Cardiac fibroblast (primary cell): ENCODE measurements at regions not wholly inside any gene's neighbourhood (a gene's known extent, or its start where the extent isn't known, plus 50 kb on each side); places are given as distances from the start of the nearest gene placed in this dataset.

Source experiments
- DNase-seq, 2 donors: peaks; one replicate each; pipeline versions ENCODE4 v3.0.0 to v3.0.0-alpha.2; 2010; ENCODE audit warnings: low read depth in 2 of 2
- H3K4me3 ChIP-seq, 2 donors: replicated peaks in 1 of 2; 1 replicate in 1 of 2; 2 replicates in 1 of 2; pipeline ENCODE4 v1.5.1; 2011; ENCODE audit warnings: low read depth in 2 of 2, low read length in 2 of 2, mild to moderate bottlenecking in 2 of 2, moderate library complexity in 1 of 2
- TF ChIP-seq, protein P1 (sequence below): IDR thresholded peaks from one replicate; pipeline ENCODE4 v1.5.1; 2011; ENCODE audit warnings: low read depth, mild to moderate bottlenecking, low read length, inconsistent platforms

- H3K4me3 ChIP-seq, result no peak overlapping the region
- DNase-seq, result no peak
- TF ChIP-seq, protein P1, sequence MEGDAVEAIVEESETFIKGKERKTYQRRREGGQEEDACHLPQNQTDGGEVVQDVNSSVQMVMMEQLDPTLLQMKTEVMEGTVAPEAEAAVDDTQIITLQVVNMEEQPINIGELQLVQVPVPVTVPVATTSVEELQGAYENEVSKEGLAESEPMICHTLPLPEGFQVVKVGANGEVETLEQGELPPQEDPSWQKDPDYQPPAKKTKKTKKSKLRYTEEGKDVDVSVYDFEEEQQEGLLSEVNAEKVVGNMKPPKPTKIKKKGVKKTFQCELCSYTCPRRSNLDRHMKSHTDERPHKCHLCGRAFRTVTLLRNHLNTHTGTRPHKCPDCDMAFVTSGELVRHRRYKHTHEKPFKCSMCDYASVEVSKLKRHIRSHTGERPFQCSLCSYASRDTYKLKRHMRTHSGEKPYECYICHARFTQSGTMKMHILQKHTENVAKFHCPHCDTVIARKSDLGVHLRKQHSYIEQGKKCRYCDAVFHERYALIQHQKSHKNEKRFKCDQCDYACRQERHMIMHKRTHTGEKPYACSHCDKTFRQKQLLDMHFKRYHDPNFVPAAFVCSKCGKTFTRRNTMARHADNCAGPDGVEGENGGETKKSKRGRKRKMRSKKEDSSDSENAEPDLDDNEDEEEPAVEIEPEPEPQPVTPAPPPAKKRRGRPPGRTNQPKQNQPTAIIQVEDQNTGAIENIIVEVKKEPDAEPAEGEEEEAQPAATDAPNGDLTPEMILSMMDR, result no peak
These were observed 111.9 kb upstream of the TNRC6C start for GRCh38 chr17:77846531-77847085.

GRCh38 chr17:77847221-77848085, 111.0 kb upstream of the TNRC6C start:
- TF ChIP-seq, protein P1, result no peak
- no peak overlapping the region for H3K4me3 ChIP-seq
- DNase-seq, result no peak

DNA sequence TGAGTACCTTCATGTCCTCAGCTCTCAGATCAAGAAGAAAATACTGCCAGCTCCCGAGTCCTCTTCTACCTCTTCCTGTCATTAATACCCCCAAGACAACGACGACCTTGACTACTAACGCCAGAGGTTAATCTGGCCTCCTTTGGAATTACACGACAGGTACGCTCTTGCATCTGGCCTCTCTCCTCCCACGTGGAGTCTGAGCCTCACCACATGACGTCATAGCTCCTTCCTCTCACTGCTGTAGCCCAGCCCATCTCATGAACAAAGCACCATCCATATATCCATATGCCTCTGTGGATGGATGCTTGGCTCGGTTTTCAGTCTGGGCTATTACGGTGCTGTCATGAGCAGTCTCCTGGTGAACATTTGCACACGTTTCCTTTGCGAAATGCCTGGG, 110.2 kb upstream of the TNRC6C start:
- TF ChIP-seq, protein P1, result no peak
- no peak overlapping the region for H3K4me3 ChIP-seq
- no peak for DNase-seq

GRCh38 chr17:77849239-77849638, 109.3 kb upstream of the TNRC6C start:
- TF ChIP-seq, protein P1, result no peak
- DNase-seq, result peak in 1 of 2 donors; percentile 5
- no peak overlapping the region for H3K4me3 ChIP-seq

DNA sequence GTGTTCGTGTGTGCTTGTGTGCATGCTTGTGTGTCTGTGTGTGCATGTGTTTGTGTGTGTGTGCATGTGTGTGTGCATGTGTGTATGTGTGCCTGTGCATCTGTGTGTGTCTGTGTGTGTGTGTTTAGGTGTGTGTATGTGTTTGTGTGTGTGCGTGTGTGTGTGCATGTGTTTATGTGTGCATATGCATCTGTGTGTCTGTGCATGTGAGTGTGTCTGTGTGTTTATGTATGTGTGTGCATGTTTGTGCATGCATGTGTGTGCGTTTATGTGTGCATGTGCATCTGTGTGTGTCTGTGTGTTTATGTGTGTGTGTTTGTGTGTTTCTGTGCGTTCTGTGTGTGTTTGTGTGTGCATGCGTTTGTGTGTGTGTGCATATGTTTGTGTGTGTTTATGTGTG, 106.6 kb upstream of the TNRC6C start:
- TF ChIP-seq, protein P1, result no peak
- H3K4me3 ChIP-seq, result no peak overlapping the region
- no peak for DNase-seq

DNA sequence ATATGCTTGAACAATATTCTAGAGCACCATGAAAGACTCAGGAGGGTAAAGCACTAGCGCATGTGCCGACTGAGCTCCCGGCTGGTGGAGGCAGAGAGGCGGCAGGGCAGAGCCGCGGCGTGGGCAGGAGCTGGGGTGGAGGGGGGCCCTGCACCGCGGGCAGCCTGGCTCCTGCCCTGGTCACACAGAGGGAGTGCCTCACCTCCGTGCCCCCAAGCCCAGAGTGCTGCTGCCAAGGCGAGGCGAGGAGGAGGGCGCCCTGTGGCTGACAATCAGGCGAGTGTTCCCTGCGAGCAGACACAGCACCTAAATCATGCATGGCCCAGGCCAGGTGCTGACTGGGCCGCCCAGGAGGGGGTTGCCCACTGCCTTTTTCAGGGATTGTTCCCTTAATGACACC, 105.8 kb upstream of the TNRC6C start:
- no peak for DNase-seq
- H3K4me3 ChIP-seq, result no peak overlapping the region
- TF ChIP-seq, protein P1, result no peak
